WTC11 (cell line): ENCODE measurements at regions not wholly inside any gene's neighbourhood (a gene's known extent, or its start where the extent isn't known, plus 50 kb on each side); places are given as distances from the start of the nearest gene placed in this dataset.
A peak's percentile ranks its signal among the peaks of the same experiment; 100 is the strongest.

Source experiments
- ATAC-seq: fragments of 200-7000 bp; cut with Tn5 transposase; 2 replicates; pipeline ENCODE4 v1.10.0; 2021; ENCODE audit warnings: mild to moderate bottlenecking, moderate library complexity
- CTCF ChIA-PET: fragments of 300-600 bp; sonication (Branson Sonifier 250); formaldehyde crosslinking; loops from one replicate; lab custom pipeline; 2021; ENCODE audit warnings: antibody characterized with exemption; lab: Charles Lee
- POLR2A ChIA-PET: fragments of 350-600 bp; sonication (Branson Sonifier 250); formaldehyde crosslinking; loops from one replicate; lab custom pipeline; 2021; ENCODE audit warnings: antibody characterized with exemption; lab: Charles Lee
- DNase-seq: peaks from one replicate; pipeline ENCODE4 v3.0.0; 2021; ENCODE audit warnings: low spot score
- H3K27ac Mint-ChIP-seq: 2 replicates; pipeline ENCODE4 v1.8.0; 2021; ENCODE audit warnings: mixed read lengths
- H3K27me3 Mint-ChIP-seq: 2 replicates; pipeline ENCODE4 v1.8.0; 2021; ENCODE audit warnings: low read depth, mild to moderate bottlenecking, moderate library complexity, mixed read lengths
- H3K36me3 Mint-ChIP-seq: 2 replicates; pipeline ENCODE4 v1.8.0; 2021; ENCODE audit warnings: mixed read lengths
- H3K4me1 Mint-ChIP-seq: 2 replicates; pipeline ENCODE4 v1.8.0; 2022; ENCODE audit warnings: mixed read lengths
- H3K4me3 Mint-ChIP-seq: 2 replicates; pipeline ENCODE4 v1.8.0; 2021; ENCODE audit warnings: mild to moderate bottlenecking, moderate library complexity, mixed read lengths
- H3K9me3 Mint-ChIP-seq: 2 replicates; pipeline ENCODE4 v1.8.0; 2021; ENCODE audit warnings: mixed read lengths
- CREM ChIP-seq: sonication (generic); formaldehyde crosslinking; IDR thresholded peaks from 2 replicates; pipeline ENCODE4 v1.8.1; 2022; ENCODE audit warnings: mild to moderate bottlenecking, missing genetic modification reagents, moderate library complexity
- ESRRA ChIP-seq: sonication (generic); formaldehyde crosslinking; IDR thresholded peaks from 2 replicates; pipeline ENCODE4 v1.8.1; 2022; ENCODE audit warnings: mild to moderate bottlenecking, missing genetic modification reagents, borderline replicate concordance
- GABPB1 ChIP-seq: sonication (generic); formaldehyde crosslinking; IDR thresholded peaks from 2 replicates; pipeline ENCODE4 v1.8.1; 2023; ENCODE audit warnings: mild to moderate bottlenecking, missing genetic modification reagents
- GTF2I ChIP-seq: fragments of 250-450 bp; sonication (Bioruptor Pico); conservative IDR thresholded peaks from 2 replicates; pipeline ENCODE4 v1.4.0; 2021; ENCODE audit warnings: mild to moderate bottlenecking
- KAT7 ChIP-seq: sonication (generic); formaldehyde crosslinking; IDR thresholded peaks from 2 replicates; pipeline ENCODE4 v1.8.1; 2023; ENCODE audit warnings: missing genetic modification reagents, mild to moderate bottlenecking, borderline replicate concordance
- NFATC4 ChIP-seq: fragments of 250-450 bp; sonication (Bioruptor Pico); IDR thresholded peaks from 2 replicates; pipeline ENCODE4 v1.9.0; 2021; ENCODE audit warnings: mild to moderate bottlenecking
- NR1H2 ChIP-seq: sonication (generic); formaldehyde crosslinking; IDR thresholded peaks from 2 replicates; pipeline ENCODE4 v1.9.0; 2021; ENCODE audit warnings: mild to moderate bottlenecking, moderate library complexity, missing genetic modification reagents
- TP53 ChIP-seq: sonication (generic); formaldehyde crosslinking; IDR thresholded peaks from 2 replicates; pipeline ENCODE4 v1.8.1; 2023; ENCODE audit warnings: mild to moderate bottlenecking, missing genetic modification reagents
- ZNF263 ChIP-seq: sonication (generic); formaldehyde crosslinking; IDR thresholded peaks from 2 replicates; pipeline ENCODE4 v1.8.1; 2022; ENCODE audit warnings: low read depth, mild to moderate bottlenecking, moderate library complexity, missing genetic modification reagents
- TF ChIP-seq, protein P1 (sequence below): fragments of 250-450 bp; sonication (Bioruptor Pico); IDR thresholded peaks from 2 replicates; pipeline ENCODE4 v1.9.0; 2021; ENCODE audit warnings: mild to moderate bottlenecking
- TF ChIP-seq, protein P2 (sequence below): fragments of 250-450 bp; sonication (Bioruptor Pico); IDR thresholded peaks from 2 replicates; pipeline ENCODE4 v1.9.0; 2021; ENCODE audit warnings: moderate library complexity, mild to moderate bottlenecking, inconsistent platforms, borderline replicate concordance
- TF ChIP-seq, protein P3 (sequence below): fragments of 250-450 bp; sonication (Bioruptor Pico); IDR thresholded peaks from 2 replicates; pipeline ENCODE4 v1.8.0; 2021; ENCODE audit warnings: mild to moderate bottlenecking
- TF ChIP-seq, protein P4 (sequence below): fragments of 250-450 bp; sonication (Bioruptor Pico); IDR thresholded peaks from 2 replicates; pipeline ENCODE4 v2.1.2; 2022; ENCODE audit warnings: mild to moderate bottlenecking, moderate library complexity

DNA sequence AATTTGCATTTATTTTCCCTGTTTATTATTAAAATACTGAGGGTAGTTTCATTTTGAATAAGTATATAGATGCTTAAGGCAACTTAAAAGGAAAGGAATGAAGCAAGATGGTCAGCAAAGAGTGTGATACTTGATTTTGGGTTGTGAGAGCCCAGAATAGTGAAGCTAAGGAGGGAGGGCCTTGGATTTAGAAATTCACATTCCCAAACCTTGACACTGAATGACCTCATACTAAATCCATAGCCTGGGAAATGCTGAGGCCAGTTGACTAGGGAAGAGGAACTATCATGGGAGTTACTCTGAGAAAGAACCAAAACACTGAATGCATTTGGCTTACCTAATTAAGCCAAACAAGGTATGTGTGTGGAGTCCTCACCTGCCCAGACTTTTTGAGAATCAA lies 292.5 kb downstream of the SPATA31D1 start (continued):
- TF ChIP-seq, protein P1, sequence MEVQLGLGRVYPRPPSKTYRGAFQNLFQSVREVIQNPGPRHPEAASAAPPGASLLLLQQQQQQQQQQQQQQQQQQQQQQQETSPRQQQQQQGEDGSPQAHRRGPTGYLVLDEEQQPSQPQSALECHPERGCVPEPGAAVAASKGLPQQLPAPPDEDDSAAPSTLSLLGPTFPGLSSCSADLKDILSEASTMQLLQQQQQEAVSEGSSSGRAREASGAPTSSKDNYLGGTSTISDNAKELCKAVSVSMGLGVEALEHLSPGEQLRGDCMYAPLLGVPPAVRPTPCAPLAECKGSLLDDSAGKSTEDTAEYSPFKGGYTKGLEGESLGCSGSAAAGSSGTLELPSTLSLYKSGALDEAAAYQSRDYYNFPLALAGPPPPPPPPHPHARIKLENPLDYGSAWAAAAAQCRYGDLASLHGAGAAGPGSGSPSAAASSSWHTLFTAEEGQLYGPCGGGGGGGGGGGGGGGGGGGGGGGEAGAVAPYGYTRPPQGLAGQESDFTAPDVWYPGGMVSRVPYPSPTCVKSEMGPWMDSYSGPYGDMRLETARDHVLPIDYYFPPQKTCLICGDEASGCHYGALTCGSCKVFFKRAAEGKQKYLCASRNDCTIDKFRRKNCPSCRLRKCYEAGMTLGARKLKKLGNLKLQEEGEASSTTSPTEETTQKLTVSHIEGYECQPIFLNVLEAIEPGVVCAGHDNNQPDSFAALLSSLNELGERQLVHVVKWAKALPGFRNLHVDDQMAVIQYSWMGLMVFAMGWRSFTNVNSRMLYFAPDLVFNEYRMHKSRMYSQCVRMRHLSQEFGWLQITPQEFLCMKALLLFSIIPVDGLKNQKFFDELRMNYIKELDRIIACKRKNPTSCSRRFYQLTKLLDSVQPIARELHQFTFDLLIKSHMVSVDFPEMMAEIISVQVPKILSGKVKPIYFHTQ (CRISPR knock-in tag) = no peak

DNA sequence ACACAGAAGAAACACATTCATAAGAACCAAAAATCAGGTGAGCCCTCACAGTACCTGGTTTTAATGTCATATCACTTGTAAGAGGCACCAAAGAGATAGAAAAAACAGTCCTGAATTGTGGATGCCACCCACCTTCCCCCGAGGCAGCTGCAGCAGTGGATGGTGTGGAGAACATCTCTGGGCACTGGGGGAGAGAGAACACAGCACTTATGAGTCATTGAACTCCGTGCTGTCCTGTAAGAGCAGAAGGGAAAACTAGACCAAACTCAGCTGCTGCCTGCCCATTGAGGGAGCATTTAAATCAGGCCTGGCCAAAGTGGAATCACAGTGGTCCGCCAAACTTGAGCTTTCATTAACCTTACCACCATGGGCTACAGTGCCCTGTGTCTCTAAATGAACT lies 296.2 kb downstream of the SPATA31D1 start:
- CTCF ChIA-PET = no interaction called here
- H3K9me3 Mint-ChIP-seq = peaks cover 25% of the 10 kb centered on the region
- no peaks in the 10 kb centered on the region for H3K36me3 Mint-ChIP-seq
- no peaks in the 10 kb centered on the region for H3K4me1 Mint-ChIP-seq
- POLR2A ChIA-PET = no interaction called here
- H3K4me3 Mint-ChIP-seq = no peak overlapping the region
- no peak for ATAC-seq
- TF ChIP-seq NR1H2 = no peak
- no peak for TF ChIP-seq TP53 (CRISPR knock-in tag)
- TF ChIP-seq, all 79 proteins: peak for 0
- DNase-seq = no peak
- H3K27me3 Mint-ChIP-seq = no peaks in the 10 kb centered on the region; the same call in 1 of the 2 replicates
- H3K27ac Mint-ChIP-seq = no peak overlapping the region

DNA sequence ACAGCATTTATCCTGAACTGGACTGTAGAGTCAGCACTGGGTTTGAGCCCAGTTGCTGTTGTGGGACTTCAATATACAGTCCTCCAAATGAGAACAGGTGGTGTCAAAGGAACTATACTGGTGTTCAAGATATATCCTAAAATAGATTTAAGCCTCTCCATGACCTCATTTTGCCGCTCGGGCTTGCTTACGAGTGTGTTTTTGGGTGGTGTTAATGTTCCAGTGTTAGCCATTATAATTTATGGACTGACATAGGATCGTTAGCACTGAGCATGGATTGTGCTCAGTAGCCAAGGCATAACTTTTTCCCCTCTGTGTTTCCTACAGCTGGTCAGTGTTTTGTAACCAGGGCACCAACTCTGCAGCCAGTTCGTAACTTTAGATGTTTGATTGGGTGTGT lies 306.6 kb downstream of the SPATA31D1 start:
- ATAC-seq (no peak), DNase-seq (no peak)
- Mint-ChIP-seq H3K9me3 (peaks cover 16% of the 10 kb centered on the region), H3K27me3 (no peaks in the 10 kb centered on the region), H3K27ac (no peak overlapping the region), H3K4me3 (no peak overlapping the region), H3K36me3 (no peaks in the 10 kb centered on the region), H3K4me1 (peaks cover 7% of the 10 kb centered on the region; the same call in 1 of the 2 replicates)
- POLR2A ChIA-PET = no interaction called here
- CTCF ChIA-PET = no interaction called here
- no peak for TF ChIP-seq KAT7 (CRISPR knock-in tag)

DNA sequence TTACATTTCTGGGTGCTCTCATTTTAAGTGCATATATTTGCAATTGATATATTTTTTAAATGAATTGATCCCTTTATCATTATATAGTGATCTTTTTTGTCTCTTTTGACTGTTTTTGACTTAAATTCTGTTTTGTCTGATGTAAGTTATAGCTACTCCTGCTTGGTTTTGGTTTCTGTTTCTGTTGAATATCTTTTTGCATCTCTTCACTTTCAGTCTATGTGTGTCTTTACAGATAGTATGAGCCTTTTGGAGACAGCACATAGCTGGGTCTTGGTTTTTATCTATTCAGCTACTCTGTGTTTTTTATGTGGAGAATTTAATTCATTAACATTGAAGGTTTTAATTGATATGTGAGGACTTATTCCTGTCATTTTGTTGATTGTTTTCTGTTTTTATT lies 311.3 kb downstream of the SPATA31D1 start:
- TF ChIP-seq CREM (CRISPR knock-in tag) = no peak
- no peak for TF ChIP-seq NFATC4 (CRISPR knock-in tag)
- no peak for TF ChIP-seq GABPB1
- no peak for TF ChIP-seq GTF2I (CRISPR knock-in tag)
- TF ChIP-seq, protein P2, sequence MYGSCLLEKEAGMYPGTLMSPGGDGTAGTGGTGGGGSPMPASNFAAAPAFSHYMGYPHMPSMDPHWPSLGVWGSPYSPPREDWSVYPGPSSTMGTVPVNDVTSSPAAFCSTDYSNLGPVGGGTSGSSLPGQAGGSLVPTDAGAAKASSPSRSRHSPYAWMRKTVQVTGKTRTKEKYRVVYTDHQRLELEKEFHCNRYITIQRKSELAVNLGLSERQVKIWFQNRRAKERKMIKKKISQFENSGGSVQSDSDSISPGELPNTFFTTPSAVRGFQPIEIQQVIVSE (CRISPR knock-in tag) = no peak
- TF ChIP-seq, protein P3, sequence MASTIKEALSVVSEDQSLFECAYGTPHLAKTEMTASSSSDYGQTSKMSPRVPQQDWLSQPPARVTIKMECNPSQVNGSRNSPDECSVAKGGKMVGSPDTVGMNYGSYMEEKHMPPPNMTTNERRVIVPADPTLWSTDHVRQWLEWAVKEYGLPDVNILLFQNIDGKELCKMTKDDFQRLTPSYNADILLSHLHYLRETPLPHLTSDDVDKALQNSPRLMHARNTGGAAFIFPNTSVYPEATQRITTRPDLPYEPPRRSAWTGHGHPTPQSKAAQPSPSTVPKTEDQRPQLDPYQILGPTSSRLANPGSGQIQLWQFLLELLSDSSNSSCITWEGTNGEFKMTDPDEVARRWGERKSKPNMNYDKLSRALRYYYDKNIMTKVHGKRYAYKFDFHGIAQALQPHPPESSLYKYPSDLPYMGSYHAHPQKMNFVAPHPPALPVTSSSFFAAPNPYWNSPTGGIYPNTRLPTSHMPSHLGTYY (CRISPR knock-in tag) = no peak
- no peak for DNase-seq
- Mint-ChIP-seq H3K4me1 (0 out of 2 replicates have a peak, but pooled peaks cover 4% of the 10 kb centered on the region), H3K36me3 (no peaks in the 10 kb centered on the region), H3K27ac (no peak overlapping the region), H3K4me3 (no peak overlapping the region), H3K9me3 (peaks cover 6% of the 10 kb centered on the region), H3K27me3 (no peaks in the 10 kb centered on the region)
- CTCF ChIA-PET = no interaction called here
- no peak for ATAC-seq
- POLR2A ChIA-PET = no interaction called here

DNA sequence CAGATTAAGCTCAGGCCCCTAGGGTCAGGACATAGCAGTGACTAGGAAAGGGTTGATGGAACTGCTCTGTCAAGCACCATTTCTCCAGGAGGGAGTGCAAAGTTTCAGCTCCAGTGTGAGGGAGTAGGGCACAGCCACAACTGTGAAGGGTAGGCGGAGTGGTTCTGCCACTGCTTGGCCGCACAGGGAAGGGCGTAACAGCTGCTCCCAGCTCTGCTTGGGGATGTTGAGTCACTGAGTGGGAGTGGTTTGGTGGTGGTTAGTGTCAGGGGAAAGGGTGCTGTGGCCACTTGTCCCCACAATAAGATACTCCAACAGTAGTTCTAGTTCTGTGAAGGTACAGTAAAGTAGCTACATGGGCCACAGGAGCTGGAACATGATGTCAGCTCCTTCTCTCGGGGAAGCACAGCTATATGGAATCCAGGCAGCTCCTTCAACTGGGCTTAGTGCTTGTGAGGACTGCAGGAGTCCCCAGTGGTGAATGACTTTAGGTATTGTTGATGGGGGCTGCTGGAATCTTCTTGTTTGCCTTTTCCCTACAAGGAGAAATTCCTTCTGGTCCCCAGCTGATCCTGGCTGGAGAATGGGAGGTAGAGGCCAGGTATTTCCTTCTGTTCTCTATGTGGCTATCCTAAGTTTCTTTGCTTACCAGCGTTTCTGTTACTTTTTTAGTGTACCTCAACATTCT lies 314.5 kb downstream of the SPATA31D1 start:
- ChIA-PET POLR2A (no interaction called here), CTCF (interaction anchor here (1.1 to 1.6 kb wide), 2 partner anchors 114 to 303 kb away, joined by 5 to 8 read pairs; no protein-coding TSS in a partner anchor)
- Mint-ChIP-seq H3K9me3 (peaks cover 5% of the 10 kb centered on the region), H3K27me3 (no peaks in the 10 kb centered on the region), H3K4me3 (no peak overlapping the region), H3K4me1 (peaks cover 6% of the 10 kb centered on the region), H3K36me3 (no peaks in the 10 kb centered on the region), H3K27ac (no peak overlapping the region)
- no peak for TF ChIP-seq ZNF263 (CRISPR knock-in tag)
- no peak for TF ChIP-seq CREM (CRISPR knock-in tag)
- TF ChIP-seq, protein P2 (CRISPR knock-in tag) = no peak
- no peak for TF ChIP-seq ESRRA (CRISPR knock-in tag)
- TF ChIP-seq, protein P4, sequence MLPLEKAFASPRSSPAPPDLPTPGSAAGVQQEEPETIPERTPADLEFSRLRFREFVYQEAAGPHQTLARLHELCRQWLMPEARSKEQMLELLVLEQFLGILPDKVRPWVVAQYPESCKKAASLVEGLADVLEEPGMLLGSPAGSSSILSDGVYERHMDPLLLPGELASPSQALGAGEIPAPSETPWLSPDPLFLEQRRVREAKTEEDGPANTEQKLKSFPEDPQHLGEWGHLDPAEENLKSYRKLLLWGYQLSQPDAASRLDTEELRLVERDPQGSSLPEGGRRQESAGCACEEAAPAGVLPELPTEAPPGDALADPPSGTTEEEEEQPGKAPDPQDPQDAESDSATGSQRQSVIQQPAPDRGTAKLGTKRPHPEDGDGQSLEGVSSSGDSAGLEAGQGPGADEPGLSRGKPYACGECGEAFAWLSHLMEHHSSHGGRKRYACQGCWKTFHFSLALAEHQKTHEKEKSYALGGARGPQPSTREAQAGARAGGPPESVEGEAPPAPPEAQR (CRISPR knock-in tag) = no peak
- no peak for DNase-seq
- ATAC-seq = peak; percentile 80
